ENCODE measurements at regions not wholly inside any gene's neighbourhood (a gene's known extent, or its start where the extent isn't known, plus 50 kb on each side); places are given as distances from the start of the nearest gene placed in this dataset.

DNA sequence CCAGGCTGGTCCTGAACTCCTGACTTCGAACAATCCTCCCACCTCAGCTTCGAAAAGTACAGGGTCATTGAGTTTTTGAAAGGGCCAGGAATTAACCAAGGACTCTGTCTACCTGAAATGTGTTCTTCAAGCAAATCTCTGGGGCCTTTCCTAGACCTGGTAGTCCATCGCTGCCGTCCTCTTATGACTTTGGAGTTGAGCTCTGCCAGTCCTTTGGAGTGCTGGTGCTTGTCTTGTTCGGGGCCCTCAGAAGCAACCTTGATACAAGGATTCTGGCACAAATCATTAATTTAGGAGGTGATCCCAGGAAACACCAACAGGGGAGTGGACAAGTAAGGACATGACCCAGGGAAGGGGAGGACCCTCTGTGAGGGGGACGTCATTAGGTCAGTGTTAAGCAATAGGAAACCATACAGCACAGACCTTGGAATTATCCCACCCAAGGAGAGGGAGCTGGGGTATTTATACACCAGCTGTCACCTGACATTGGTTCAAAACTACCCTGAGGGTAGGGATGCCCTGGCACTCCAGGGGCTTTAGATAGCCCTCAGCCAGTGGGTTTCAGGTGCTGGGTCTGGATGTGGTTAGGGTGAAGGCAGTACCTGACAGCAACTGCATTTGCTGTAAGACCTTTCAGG is 187.2 kb downstream of the FOXL1 start:
- TF ChIP-seq POLR2A (IDR thresholded peaks at IDR 0.05; ENCODE audit: low read length), result no peak
- TF ChIP-seq, protein P1, sequence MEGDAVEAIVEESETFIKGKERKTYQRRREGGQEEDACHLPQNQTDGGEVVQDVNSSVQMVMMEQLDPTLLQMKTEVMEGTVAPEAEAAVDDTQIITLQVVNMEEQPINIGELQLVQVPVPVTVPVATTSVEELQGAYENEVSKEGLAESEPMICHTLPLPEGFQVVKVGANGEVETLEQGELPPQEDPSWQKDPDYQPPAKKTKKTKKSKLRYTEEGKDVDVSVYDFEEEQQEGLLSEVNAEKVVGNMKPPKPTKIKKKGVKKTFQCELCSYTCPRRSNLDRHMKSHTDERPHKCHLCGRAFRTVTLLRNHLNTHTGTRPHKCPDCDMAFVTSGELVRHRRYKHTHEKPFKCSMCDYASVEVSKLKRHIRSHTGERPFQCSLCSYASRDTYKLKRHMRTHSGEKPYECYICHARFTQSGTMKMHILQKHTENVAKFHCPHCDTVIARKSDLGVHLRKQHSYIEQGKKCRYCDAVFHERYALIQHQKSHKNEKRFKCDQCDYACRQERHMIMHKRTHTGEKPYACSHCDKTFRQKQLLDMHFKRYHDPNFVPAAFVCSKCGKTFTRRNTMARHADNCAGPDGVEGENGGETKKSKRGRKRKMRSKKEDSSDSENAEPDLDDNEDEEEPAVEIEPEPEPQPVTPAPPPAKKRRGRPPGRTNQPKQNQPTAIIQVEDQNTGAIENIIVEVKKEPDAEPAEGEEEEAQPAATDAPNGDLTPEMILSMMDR (IDR thresholded peaks at IDR 0.05), result no peak
- TF ChIP-seq RFX5 (IDR thresholded peaks at IDR 0.05), result no peak
- TF ChIP-seq BHLHE40 (IDR thresholded peaks at IDR 0.05; ENCODE audit: low read depth, low read length), result no peak
- TF ChIP-seq NFE2L2 (conservative IDR thresholded peaks at IDR 0.05; ENCODE audit: low read length), result no peak
- no peak for TF ChIP-seq CEBPB (IDR thresholded peaks at IDR 0.05)
- TF ChIP-seq MAZ (IDR thresholded peaks at IDR 0.05; ENCODE audit: borderline replicate concordance, low read depth, low read length), result no peak
- TF ChIP-seq HOXA7 (CRISPR knock-in tag; IDR thresholded peaks at IDR 0.05), result no peak

Data from A549 (cell line).